ENCODE measurements at regions not wholly inside any gene's neighbourhood (a gene's known extent, or its start where the extent isn't known, plus 50 kb on each side); places are given as distances from the start of the nearest gene placed in this dataset.

- TF ChIP-seq EZH2 (IDR thresholded peaks at IDR 0.05; ENCODE audit: low read length): no peak
- TF ChIP-seq CTCF (optimal IDR thresholded peaks at IDR 0.05 in 1 of 3, IDR thresholded peaks at IDR 0.05 in 1 of 3, conservative IDR thresholded peaks at IDR 0.05 in 1 of 3; ENCODE audit: extremely low read depth in 1 of 3, insufficient read depth in 2 of 3, low read length in 3 of 3): no peak
These were observed 195.9 kb downstream of the TTC39B start for GRCh38 chr9:15111071-15111470.
